PFSK-1 (cell line): ENCODE measurements at regions not wholly inside any gene's neighbourhood (a gene's known extent, or its start where the extent isn't known, plus 50 kb on each side); places are given as distances from the start of the nearest gene placed in this dataset.

ENCODE experiments used
- POLR2AphosphoS5 ChIP-seq: IDR thresholded peaks from 2 replicates; pipeline ENCODE4 v1.6.1; 2012; ENCODE audit warnings: low read depth, mild to moderate bottlenecking, control low read depth, low read length, moderate library complexity
- SIN3A ChIP-seq: IDR thresholded peaks from 2 replicates; pipeline ENCODE4 v1.6.1; 2012; ENCODE audit warnings: mild to moderate bottlenecking, low read length, moderate library complexity, borderline replicate concordance; ENCODE audit not compliant: insufficient read depth
- TAF1 ChIP-seq: IDR thresholded peaks from 2 replicates; pipeline ENCODE4 v1.6.1; 2012; ENCODE audit warnings: low read length, control low read depth, borderline replicate concordance; ENCODE audit not compliant: insufficient read depth
- TF ChIP-seq, protein P1 (sequence below), 2 experiments: IDR thresholded peaks; 2 replicates each; pipeline versions ENCODE4 v1.6.1 to v1.8.0; 2011 to 2012; ENCODE audit warnings: low read depth in 2 of 2, low read length in 2 of 2, control low read depth in 1 of 2, inconsistent platforms in 1 of 2, mild to moderate bottlenecking in 1 of 2, moderate library complexity in 1 of 2; ENCODE audit not compliant: insufficient read depth in 1 of 2

DNA sequence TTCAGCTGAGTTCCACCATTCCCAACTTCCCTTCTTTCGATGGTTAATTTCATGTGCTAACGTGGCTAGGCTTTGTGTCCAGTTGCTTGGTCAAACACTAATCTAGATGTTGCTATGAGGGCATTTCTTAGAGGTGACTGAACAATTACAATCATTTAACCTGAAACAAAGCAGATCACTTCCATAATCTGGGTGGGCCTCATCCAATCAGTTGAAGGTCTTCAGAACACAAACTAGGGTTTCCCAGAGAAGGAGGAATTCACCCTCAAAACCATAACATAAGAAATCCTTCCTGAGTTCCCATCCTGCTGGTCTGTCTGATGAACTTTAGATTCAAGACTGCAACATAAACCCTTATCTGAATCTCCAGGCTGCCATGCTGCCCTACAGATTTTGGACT lies 2381.7 kb downstream of the MAT2B start:
- TF ChIP-seq TAF1, result no peak
- TF ChIP-seq POLR2AphosphoS5, result no peak
- TF ChIP-seq, protein P1, sequence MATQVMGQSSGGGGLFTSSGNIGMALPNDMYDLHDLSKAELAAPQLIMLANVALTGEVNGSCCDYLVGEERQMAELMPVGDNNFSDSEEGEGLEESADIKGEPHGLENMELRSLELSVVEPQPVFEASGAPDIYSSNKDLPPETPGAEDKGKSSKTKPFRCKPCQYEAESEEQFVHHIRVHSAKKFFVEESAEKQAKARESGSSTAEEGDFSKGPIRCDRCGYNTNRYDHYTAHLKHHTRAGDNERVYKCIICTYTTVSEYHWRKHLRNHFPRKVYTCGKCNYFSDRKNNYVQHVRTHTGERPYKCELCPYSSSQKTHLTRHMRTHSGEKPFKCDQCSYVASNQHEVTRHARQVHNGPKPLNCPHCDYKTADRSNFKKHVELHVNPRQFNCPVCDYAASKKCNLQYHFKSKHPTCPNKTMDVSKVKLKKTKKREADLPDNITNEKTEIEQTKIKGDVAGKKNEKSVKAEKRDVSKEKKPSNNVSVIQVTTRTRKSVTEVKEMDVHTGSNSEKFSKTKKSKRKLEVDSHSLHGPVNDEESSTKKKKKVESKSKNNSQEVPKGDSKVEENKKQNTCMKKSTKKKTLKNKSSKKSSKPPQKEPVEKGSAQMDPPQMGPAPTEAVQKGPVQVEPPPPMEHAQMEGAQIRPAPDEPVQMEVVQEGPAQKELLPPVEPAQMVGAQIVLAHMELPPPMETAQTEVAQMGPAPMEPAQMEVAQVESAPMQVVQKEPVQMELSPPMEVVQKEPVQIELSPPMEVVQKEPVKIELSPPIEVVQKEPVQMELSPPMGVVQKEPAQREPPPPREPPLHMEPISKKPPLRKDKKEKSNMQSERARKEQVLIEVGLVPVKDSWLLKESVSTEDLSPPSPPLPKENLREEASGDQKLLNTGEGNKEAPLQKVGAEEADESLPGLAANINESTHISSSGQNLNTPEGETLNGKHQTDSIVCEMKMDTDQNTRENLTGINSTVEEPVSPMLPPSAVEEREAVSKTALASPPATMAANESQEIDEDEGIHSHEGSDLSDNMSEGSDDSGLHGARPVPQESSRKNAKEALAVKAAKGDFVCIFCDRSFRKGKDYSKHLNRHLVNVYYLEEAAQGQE (IDR thresholded peaks at IDR 0.05; ENCODE audit: insufficient read depth in 1 of 2, low read depth in 2 of 2, low read length in 2 of 2), result no peak
- TF ChIP-seq SIN3A, result no peak
